Kidney tubule cell (primary cell): ENCODE measurements at regions not wholly inside any gene's neighbourhood (a gene's known extent, or its start where the extent isn't known, plus 50 kb on each side); places are given as distances from the start of the nearest gene placed in this dataset.
A peak's percentile ranks its signal among the peaks of the same experiment; 100 is the strongest.

Experiments
- DNase-seq: peaks from one replicate; pipeline ENCODE4 v3.0.0-alpha.2; 2018; ENCODE audit warnings: low spot score

GRCh38 chr10:83580373-83581012 is 558.8 kb upstream of the GHITM start:
- DNase-seq: no peak

GRCh38 chr10:83582407-83583095 is 556.8 kb upstream of the GHITM start:
- DNase-seq: no peak

GRCh38 chr10:83585686-83586085 is 553.6 kb upstream of the GHITM start:
- DNase-seq: peak; percentile 10

GRCh38 chr10:83592337-83592935 is 546.9 kb upstream of the GHITM start:
- DNase-seq: no peak

GRCh38 chr10:83603708-83604107 is 535.6 kb upstream of the GHITM start:
- no peak for DNase-seq

GRCh38 chr10:83605783-83606630 is 533.3 kb upstream of the GHITM start:
- no peak for DNase-seq

- DNase-seq: no peak
Measured at GRCh38 chr10:83607959-83608745, 531.2 kb upstream of the GHITM start.

GRCh38 chr10:83612050-83612449 is 527.3 kb upstream of the GHITM start:
- no peak for DNase-seq

GRCh38 chr10:83612746-83613145 is 526.6 kb upstream of the GHITM start:
- DNase-seq: no peak

GRCh38 chr10:83617172-83617571 is 522.1 kb upstream of the GHITM start:
- DNase-seq: no peak

- peak; percentile 25 for DNase-seq
Measured at GRCh38 chr10:83617692-83618545, 521.4 kb upstream of the GHITM start.

- DNase-seq: no peak
Measured at GRCh38 chr10:83625831-83626360, 513.4 kb upstream of the GHITM start.

- DNase-seq: no peak
Measured at GRCh38 chr10:83632701-83633100, 506.6 kb upstream of the GHITM start.

GRCh38 chr10:83633547-83633946 is 505.8 kb upstream of the GHITM start:
- no peak for DNase-seq

GRCh38 chr10:83636826-83637225 is 502.5 kb upstream of the GHITM start:
- DNase-seq: no peak

- no peak for DNase-seq
Measured at GRCh38 chr10:83647526-83647925, 491.8 kb upstream of the GHITM start.

- no peak for DNase-seq
Measured at GRCh38 chr10:83648201-83648600, 491.1 kb upstream of the GHITM start.

- no peak for DNase-seq
Measured at GRCh38 chr10:83649471-83649870, 489.8 kb upstream of the GHITM start.

GRCh38 chr10:83654689-83655088 is 484.6 kb upstream of the GHITM start:
- DNase-seq: no peak

GRCh38 chr10:83656924-83657323 is 482.4 kb upstream of the GHITM start:
- no peak for DNase-seq

- DNase-seq: no peak
Measured at GRCh38 chr10:83657487-83657886, 481.8 kb upstream of the GHITM start.
